Neuronal stem cell (in vitro differentiated cells): ENCODE measurements at regions not wholly inside any gene's neighbourhood (a gene's known extent, or its start where the extent isn't known, plus 50 kb on each side); places are given as distances from the start of the nearest gene placed in this dataset.

Experiments used
- DNase-seq: peaks from one replicate; pipeline ENCODE4 v3.0.0-alpha.2; 2013; ENCODE audit warnings: low spot score
- H2AFZ ChIP-seq: one replicate; pipeline ENCODE4 v1.6.1; 2013; ENCODE audit warnings: mild to moderate bottlenecking, low read length, inconsistent platforms
- H2AK5ac ChIP-seq: 2 replicates; pipeline ENCODE4 v1.6.1; 2013; ENCODE audit warnings: low read depth, mild to moderate bottlenecking, inconsistent platforms, low read length, moderate library complexity, mixed read lengths
- H2BK120ac ChIP-seq: 2 replicates; pipeline ENCODE4 v1.6.1; 2013; ENCODE audit warnings: low read depth, mild to moderate bottlenecking, inconsistent platforms, low read length, moderate library complexity, mixed read lengths
- H2BK12ac ChIP-seq: one replicate; pipeline ENCODE4 v1.6.1; 2013; ENCODE audit warnings: low read length, inconsistent platforms
- H2BK15ac ChIP-seq: 2 replicates; pipeline ENCODE4 v1.6.1; 2013; ENCODE audit warnings: mild to moderate bottlenecking, low read length, inconsistent platforms, mixed read lengths
- H2BK5ac ChIP-seq: one replicate; pipeline ENCODE4 v1.6.1; 2013; ENCODE audit warnings: inconsistent platforms, mild to moderate bottlenecking, low read length, moderate library complexity
- H3K14ac ChIP-seq: one replicate; pipeline ENCODE4 v1.6.1; 2013; ENCODE audit warnings: low read length, inconsistent platforms
- H3K18ac ChIP-seq: 2 replicates; pipeline ENCODE4 v1.6.1; 2013; ENCODE audit warnings: low read length, inconsistent platforms
- H3K23ac ChIP-seq: 2 replicates; pipeline ENCODE4 v1.6.1; 2013; ENCODE audit warnings: low read depth, mild to moderate bottlenecking, mixed read lengths, low read length, inconsistent platforms; ENCODE audit not compliant: poor library complexity
- H3K27ac ChIP-seq: replicated peaks from 3 replicates; pipeline ENCODE4 v1.5.1; 2013; ENCODE audit warnings: low read length, inconsistent platforms
- H3K27me3 ChIP-seq, 3 experiments: 2 replicates each; pipeline ENCODE4 v1.6.1; 2013; ENCODE audit warnings: low read length in 3 of 3, mild to moderate bottlenecking in 2 of 3, inconsistent platforms in 1 of 3, low read depth in 1 of 3, mixed read lengths in 1 of 3, moderate library complexity in 1 of 3; ENCODE audit not compliant: control insufficient read depth in 3 of 3, insufficient read depth in 3 of 3
- H3K36me3 ChIP-seq, 2 donors: replicated peaks in 1 of 2; 2 replicates each; pipeline ENCODE4 v1.6.1; 2013; ENCODE audit warnings: low read length in 2 of 2; ENCODE audit not compliant: control insufficient read depth in 2 of 2, insufficient read depth in 2 of 2
- H3K4ac ChIP-seq: 2 replicates; pipeline ENCODE4 v1.6.1; 2013; ENCODE audit warnings: inconsistent platforms, mild to moderate bottlenecking, low read length, moderate library complexity
- H3K4me1 ChIP-seq, 2 donors: 1 replicate in 1 of 2; 2 replicates in 1 of 2; pipeline ENCODE4 v1.6.1; 2013; ENCODE audit warnings: low read length in 2 of 2, low read depth in 1 of 2; ENCODE audit not compliant: control insufficient read depth in 2 of 2, insufficient read depth in 1 of 2
- H3K4me2 ChIP-seq: one replicate; pipeline ENCODE4 v1.6.1; 2013; ENCODE audit warnings: mild to moderate bottlenecking, low read length, inconsistent platforms; ENCODE audit not compliant: insufficient read depth, poor library complexity, severe bottlenecking
- H3K4me3 ChIP-seq, 2 donors: 2 replicates each; pipeline ENCODE4 v1.5.1; 2013; ENCODE audit warnings: low read length in 2 of 2, mild to moderate bottlenecking in 2 of 2, inconsistent platforms in 1 of 2, moderate library complexity in 1 of 2
- H3K79me1 ChIP-seq: one replicate; pipeline ENCODE4 v1.6.1; 2013; ENCODE audit warnings: low read depth, mild to moderate bottlenecking, inconsistent platforms, low read length, moderate library complexity
- H3K9ac ChIP-seq: one replicate; pipeline ENCODE4 v1.6.1; 2013; ENCODE audit warnings: mild to moderate bottlenecking, low read depth, low read length, inconsistent platforms; ENCODE audit not compliant: poor library complexity
- H3K9me3 ChIP-seq, 2 donors: replicated peaks in 1 of 2; 2 replicates each; pipeline versions ENCODE3 to v1.6.1; 2013; ENCODE audit warnings: low read length in 2 of 2, mild to moderate bottlenecking in 2 of 2, inconsistent platforms in 1 of 2, low read depth in 1 of 2, mixed read lengths in 1 of 2, moderate library complexity in 1 of 2; ENCODE audit not compliant: control insufficient read depth in 2 of 2, insufficient read depth in 1 of 2
- H4K8ac ChIP-seq: one replicate; pipeline ENCODE4 v1.6.1; 2013; ENCODE audit warnings: low read depth, mild to moderate bottlenecking, inconsistent platforms, low read length, moderate library complexity
- H4K91ac ChIP-seq: one replicate; pipeline ENCODE4 v1.6.1; 2013; ENCODE audit warnings: low read length, low read depth, mild to moderate bottlenecking, inconsistent platforms; ENCODE audit not compliant: poor library complexity
- WGBS, 2 donors: extraction: QIAGEN DNeasy Blood & Tissue Kit; methylation state at CpG; one replicate each; pipeline ENCODE4 v1.1.7; 2013; ENCODE audit warnings: missing lambda C conversion rate in 2 of 2, mixed read lengths in 1 of 2; ENCODE audit not compliant: insufficient read length in 2 of 2, insufficient replicate concordance in 1 of 2; ENCODE audit errors: extremely low coverage in 2 of 2; 5-methylcytosine and 5-hydroxymethylcytosine counted together

DNA sequence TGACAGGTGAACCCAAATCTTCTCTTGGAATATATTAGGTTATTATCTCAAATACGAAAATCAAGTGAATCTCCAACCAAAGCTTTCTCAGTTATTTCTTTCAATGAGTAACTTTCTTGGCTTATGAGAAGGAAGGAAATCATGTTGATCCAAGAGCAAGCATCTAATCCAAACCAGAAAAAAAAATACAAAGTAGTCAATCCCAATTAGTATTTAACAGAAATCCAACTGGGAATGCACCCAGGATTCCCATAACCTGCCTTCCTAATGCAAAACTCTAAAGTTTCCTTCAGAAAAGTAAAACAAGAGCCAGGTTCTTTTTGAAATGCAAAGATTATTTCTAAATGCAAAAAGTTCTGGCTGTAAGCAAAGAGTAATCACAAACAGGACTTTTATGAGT lies 289.3 kb downstream of the SHOX2 start:
- Histone ChIP-seq H3K23ac (no peak overlapping the region), H2BK5ac (no peak overlapping the region), H3K27ac (no peak overlapping the region), H3K4me3 (no peak overlapping the region), H3K9ac (no peak overlapping the region), H2BK15ac (no peak overlapping the region), H3K18ac (no peak overlapping the region), H4K8ac (no peak overlapping the region), H3K79me1 (no peaks in the 10 kb centered on the region), H4K91ac (no peak overlapping the region), H3K9me3 (no peaks in the 10 kb centered on the region), H3K27me3 (no peaks in the 10 kb centered on the region), H3K36me3 (no peaks in the 10 kb centered on the region), H3K4me1 (no peaks in the 10 kb centered on the region), H3K4ac (no peak overlapping the region), H2AFZ (no peak overlapping the region), H2AK5ac (no peak overlapping the region), H2BK120ac (no peak overlapping the region), H3K4me2 (no peak overlapping the region), H2BK12ac (no peak overlapping the region), H3K14ac (no peak overlapping the region)
- WGBS, 2 donors = no CpG with 5 or more reads among the region's 1 CpG
- DNase-seq = no peak

DNA sequence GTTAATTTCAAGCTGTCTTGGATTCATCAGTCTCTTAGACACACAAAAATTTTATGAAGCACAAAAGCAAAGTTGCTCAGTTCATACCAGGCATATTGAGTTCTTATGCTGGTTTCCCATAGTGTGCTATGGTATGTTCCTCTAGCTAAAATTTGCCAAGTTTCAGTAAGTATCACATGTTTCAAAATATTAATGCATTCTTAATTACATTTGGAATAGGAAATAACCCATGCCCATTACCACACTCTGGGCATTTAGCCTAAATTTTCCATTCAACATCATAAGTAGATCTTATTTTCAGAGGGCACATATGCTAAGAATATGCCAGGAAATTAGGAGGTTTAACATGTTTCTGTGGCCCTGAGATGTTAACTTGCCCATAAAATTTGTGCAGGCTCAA lies 289.9 kb downstream of the SHOX2 start:
- no peak overlapping the region for H3K4me3 ChIP-seq
- H4K8ac ChIP-seq = no peak overlapping the region
- no peak overlapping the region for H3K9ac ChIP-seq
- H3K27ac ChIP-seq = no peak overlapping the region
- H2BK120ac ChIP-seq = no peak overlapping the region
- no peak overlapping the region for H3K18ac ChIP-seq
- H3K14ac ChIP-seq = no peak overlapping the region
- H2BK12ac ChIP-seq = no peak overlapping the region
- no peak overlapping the region for H4K91ac ChIP-seq
- no peak overlapping the region for H2BK15ac ChIP-seq
- no peak for DNase-seq
- H2BK5ac ChIP-seq = no peak overlapping the region
- no peaks in the 10 kb centered on the region for H3K79me1 ChIP-seq
- no peak overlapping the region for H3K23ac ChIP-seq
- H2AK5ac ChIP-seq = no peak overlapping the region
- H2AFZ ChIP-seq = no peak overlapping the region
- H3K27me3 ChIP-seq = no peaks in the 10 kb centered on the region
- H3K4me1 ChIP-seq = no peaks in the 10 kb centered on the region
- no peak overlapping the region for H3K4ac ChIP-seq
- H3K4me2 ChIP-seq = no peak overlapping the region
- no peaks in the 10 kb centered on the region for H3K36me3 ChIP-seq
- H3K9me3 ChIP-seq = no peaks in the 10 kb centered on the region

DNA sequence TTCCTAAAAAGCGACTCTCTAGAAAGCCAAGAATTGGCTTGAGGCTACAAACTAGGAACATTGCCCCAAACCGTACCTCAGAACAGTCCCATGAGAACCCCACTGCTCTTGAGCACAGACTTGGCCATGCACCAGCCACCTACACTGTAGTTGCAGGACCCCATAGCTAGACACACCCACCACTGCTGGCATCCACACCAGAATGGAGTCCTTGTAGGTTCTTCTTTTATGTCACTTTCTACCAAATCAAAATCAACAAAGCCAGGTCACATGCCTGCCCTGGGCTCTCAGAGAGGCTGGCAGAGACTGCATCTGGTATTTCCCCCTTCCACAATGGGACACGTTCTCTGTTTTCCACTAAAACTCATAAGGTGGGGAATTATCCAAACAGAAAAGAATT lies 290.5 kb downstream of the SHOX2 start:
- Histone ChIP-seq H2AFZ (no peak overlapping the region), H2BK12ac (no peak overlapping the region), H3K79me1 (no peaks in the 10 kb centered on the region), H3K4me1 (no peaks in the 10 kb centered on the region), H3K23ac (no peak overlapping the region), H3K4me2 (no peak overlapping the region), H3K18ac (no peak overlapping the region), H3K4ac (no peak overlapping the region), H2BK5ac (no peak overlapping the region), H3K9ac (no peak overlapping the region), H3K9me3 (no peaks in the 10 kb centered on the region), H3K27me3 (no peaks in the 10 kb centered on the region), H3K27ac (no peak overlapping the region), H2BK15ac (no peak overlapping the region), H3K36me3 (no peaks in the 10 kb centered on the region), H3K14ac (no peak overlapping the region), H2BK120ac (no peak overlapping the region), H3K4me3 (no peak overlapping the region), H4K91ac (no peak overlapping the region), H4K8ac (no peak overlapping the region), H2AK5ac (no peak overlapping the region)
- DNase-seq = no peak
- WGBS, 2 donors = no CpG with 5 or more reads among the region's 3 CpGs

DNA sequence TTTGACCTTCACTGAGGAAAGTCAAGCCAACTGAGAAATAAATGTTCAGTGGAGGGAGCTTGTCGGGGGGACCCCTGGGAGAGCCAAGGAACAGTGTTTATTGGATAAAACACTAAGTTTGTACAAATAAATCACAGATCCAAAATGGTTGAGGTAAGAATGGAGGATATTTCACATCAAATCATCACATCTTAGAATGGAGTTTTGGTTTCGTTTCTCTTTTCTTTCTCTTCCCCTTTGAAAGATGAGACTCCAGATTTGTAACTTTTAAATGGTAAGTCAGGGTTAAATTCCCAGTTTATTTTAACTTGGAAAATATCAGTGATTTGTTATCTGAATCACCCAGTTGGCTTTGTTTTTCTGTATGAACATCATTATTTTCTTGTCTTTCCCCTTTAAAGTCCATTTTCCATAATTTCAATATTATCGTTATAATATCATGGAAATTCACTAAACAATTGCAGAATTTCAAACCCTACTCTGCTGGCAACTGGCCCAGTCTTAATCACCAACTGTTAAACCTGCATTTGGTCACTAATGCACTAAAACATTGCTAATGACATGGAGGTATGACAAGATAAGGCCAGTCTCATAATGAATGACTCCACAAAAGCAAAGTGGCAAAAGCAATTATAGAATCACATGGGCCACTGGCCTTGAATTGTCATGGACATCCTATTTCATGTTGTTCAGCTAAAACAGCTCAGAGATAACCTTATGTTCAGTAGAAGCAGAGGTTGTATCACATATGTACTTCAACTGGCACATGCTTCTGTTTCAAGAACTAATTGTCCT lies 295.1 kb downstream of the SHOX2 start:
- no peak overlapping the region for H3K14ac ChIP-seq
- no peak overlapping the region for H3K23ac ChIP-seq
- no peak overlapping the region for H2BK5ac ChIP-seq
- H3K4me1 ChIP-seq = no peaks in the 10 kb centered on the region
- 100% methylated on average over 1 of the region's 3 CpGs; no CpG with 5 or more reads in 1 of the 2 donors for WGBS, 2 donors
- no peak overlapping the region for H2BK120ac ChIP-seq
- no peak overlapping the region for H2BK12ac ChIP-seq
- no peak overlapping the region for H3K4me3 ChIP-seq
- no peak for DNase-seq
- no peak overlapping the region for H3K9ac ChIP-seq
- no peak overlapping the region for H2AFZ ChIP-seq
- H3K4ac ChIP-seq = no peak overlapping the region
- no peak overlapping the region for H4K8ac ChIP-seq
- H2AK5ac ChIP-seq = no peak overlapping the region
- no peak overlapping the region for H2BK15ac ChIP-seq
- H3K9me3 ChIP-seq = no peaks in the 10 kb centered on the region
- H3K79me1 ChIP-seq = no peaks in the 10 kb centered on the region
- H4K91ac ChIP-seq = no peak overlapping the region
- no peak overlapping the region for H3K4me2 ChIP-seq
- no peaks in the 10 kb centered on the region for H3K27me3 ChIP-seq
- no peak overlapping the region for H3K27ac ChIP-seq
- H3K18ac ChIP-seq = no peak overlapping the region
- no peaks in the 10 kb centered on the region for H3K36me3 ChIP-seq
